WTC11 (cell line): ENCODE measurements at regions not wholly inside any gene's neighbourhood (a gene's known extent, or its start where the extent isn't known, plus 50 kb on each side); places are given as distances from the start of the nearest gene placed in this dataset.
"Not testable (repeated sequence)": the region's sequence is repeated elsewhere in the genome, so short reads cannot be mapped to it uniquely, and the experiment has no call there.

Source experiments
- CBFB ChIP-seq: sonication (generic); formaldehyde crosslinking; IDR thresholded peaks from 2 replicates; pipeline ENCODE4 v1.8.1; 2022; ENCODE audit warnings: mild to moderate bottlenecking, low read depth, missing genetic modification reagents
- CTCF ChIP-seq: fragments of 200-600 bp; IDR thresholded peaks from 2 replicates; pipeline ENCODE4 v1.8.0; 2022; ENCODE audit warnings: antibody characterized with exemption
- FOXJ3 ChIP-seq: sonication (generic); formaldehyde crosslinking; IDR thresholded peaks from 2 replicates; pipeline ENCODE4 v1.9.0; 2021; ENCODE audit warnings: missing genetic modification reagents, mild to moderate bottlenecking, borderline replicate concordance

- TF ChIP-seq CBFB (CRISPR knock-in tag); CTCF; FOXJ3 (CRISPR knock-in tag): not testable (repeated sequence)
Observed at GRCh38 chr1:223992456-223993246, 121.3 kb upstream of the FBXO28 start.
